HG02884 (cell line): ENCODE measurements at regions not wholly inside any gene's neighbourhood (a gene's known extent, or its start where the extent isn't known, plus 50 kb on each side); places are given as distances from the start of the nearest gene placed in this dataset.

Experiments used
- ATAC-seq: cut with Tn5 transposase; IDR thresholded peaks from one replicate; pipeline ENCODE4 v1.9.1; 2021; ENCODE audit warnings: mild to moderate bottlenecking, moderate library complexity; ENCODE audit not compliant: unreplicated experiment

- no peak for ATAC-seq
Measured at GRCh38 chr4:62484357-62484756, 1284.2 kb downstream of the ADGRL3 start.

GRCh38 chr4:62482355-62482754, 1282.2 kb downstream of the ADGRL3 start:
- ATAC-seq, result no peak

GRCh38 chr4:62475596-62475995, 1275.5 kb downstream of the ADGRL3 start:
- no peak for ATAC-seq

- ATAC-seq, result no peak
Measured at GRCh38 chr4:62474802-62475201, 1274.7 kb downstream of the ADGRL3 start.

- ATAC-seq, result no peak
Measured at GRCh38 chr4:62471021-62471420, 1270.9 kb downstream of the ADGRL3 start.

GRCh38 chr4:62470421-62470983, 1270.4 kb downstream of the ADGRL3 start:
- no peak for ATAC-seq

GRCh38 chr4:62470020-62470419, 1269.9 kb downstream of the ADGRL3 start:
- ATAC-seq, result no peak

- ATAC-seq, result no peak
Measured at GRCh38 chr4:62461961-62462360, 1261.8 kb downstream of the ADGRL3 start.

GRCh38 chr4:62460329-62460728, 1260.2 kb downstream of the ADGRL3 start:
- ATAC-seq, result no peak

- ATAC-seq, result no peak
Measured at GRCh38 chr4:62457356-62457755, 1257.2 kb downstream of the ADGRL3 start.

GRCh38 chr4:62455871-62456270, 1255.7 kb downstream of the ADGRL3 start:
- ATAC-seq, result no peak

- ATAC-seq, result no peak
Measured at GRCh38 chr4:62454535-62454934, 1254.4 kb downstream of the ADGRL3 start.

GRCh38 chr4:62450740-62451139, 1250.6 kb downstream of the ADGRL3 start:
- no peak for ATAC-seq

GRCh38 chr4:62449538-62449937, 1249.4 kb downstream of the ADGRL3 start:
- no peak for ATAC-seq

GRCh38 chr4:62448911-62449310, 1248.8 kb downstream of the ADGRL3 start:
- no peak for ATAC-seq

- ATAC-seq, result no peak
Measured at GRCh38 chr4:62439051-62439450, 1238.9 kb downstream of the ADGRL3 start.

- ATAC-seq, result no peak
Measured at GRCh38 chr4:62434921-62435320, 1234.8 kb downstream of the ADGRL3 start.

GRCh38 chr4:62431513-62432231, 1231.5 kb downstream of the ADGRL3 start:
- peak; percentile 58 for ATAC-seq

- ATAC-seq, result no peak
Measured at GRCh38 chr4:62429297-62429696, 1229.2 kb downstream of the ADGRL3 start.

GRCh38 chr4:62415256-62415655, 1215.1 kb downstream of the ADGRL3 start:
- no peak for ATAC-seq

- ATAC-seq, result no peak
Measured at GRCh38 chr4:62414563-62414962, 1214.4 kb downstream of the ADGRL3 start.

GRCh38 chr4:62410371-62411003, 1210.4 kb downstream of the ADGRL3 start:
- ATAC-seq, result no peak
